ENCODE measurements at regions not wholly inside any gene's neighbourhood (a gene's known extent, or its start where the extent isn't known, plus 50 kb on each side); places are given as distances from the start of the nearest gene placed in this dataset.

DNA sequence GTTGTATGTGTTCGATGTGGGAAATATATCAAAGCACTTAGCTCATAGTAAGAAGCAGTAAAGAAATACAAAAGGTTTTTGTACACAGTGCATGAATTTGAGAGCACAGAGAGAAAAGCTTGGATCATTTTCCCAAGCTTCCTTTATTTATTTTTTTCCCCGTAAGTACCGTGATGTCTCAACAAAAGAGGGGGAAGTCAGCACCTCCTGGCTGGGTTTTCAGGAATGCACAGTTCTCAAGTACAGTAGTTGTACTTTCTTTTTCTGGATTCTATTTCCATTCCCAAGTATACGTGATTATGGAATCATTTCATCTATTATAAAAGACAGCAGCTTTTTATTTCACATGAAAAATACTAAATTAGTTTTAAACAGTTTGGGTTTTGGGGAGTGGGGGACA is 171.5 kb upstream of the EDNRA start:
- Histone ChIP-seq H3K4me1 (no peaks in the 10 kb centered on the region), H3K36me3 (no peaks in the 10 kb centered on the region), H3K27ac (no peak overlapping the region), H3K9me3 (no peaks in the 10 kb centered on the region), H3K4me3 (no peak overlapping the region), H3K27me3 (no peaks in the 10 kb centered on the region)
- 65 to 80% methylated on average over 4 of the region's 4 CpGs for WGBS, 2 donors
- intact Hi-C loops (cut with DNase I): no loop called here
- TF ChIP-seq, protein P1, sequence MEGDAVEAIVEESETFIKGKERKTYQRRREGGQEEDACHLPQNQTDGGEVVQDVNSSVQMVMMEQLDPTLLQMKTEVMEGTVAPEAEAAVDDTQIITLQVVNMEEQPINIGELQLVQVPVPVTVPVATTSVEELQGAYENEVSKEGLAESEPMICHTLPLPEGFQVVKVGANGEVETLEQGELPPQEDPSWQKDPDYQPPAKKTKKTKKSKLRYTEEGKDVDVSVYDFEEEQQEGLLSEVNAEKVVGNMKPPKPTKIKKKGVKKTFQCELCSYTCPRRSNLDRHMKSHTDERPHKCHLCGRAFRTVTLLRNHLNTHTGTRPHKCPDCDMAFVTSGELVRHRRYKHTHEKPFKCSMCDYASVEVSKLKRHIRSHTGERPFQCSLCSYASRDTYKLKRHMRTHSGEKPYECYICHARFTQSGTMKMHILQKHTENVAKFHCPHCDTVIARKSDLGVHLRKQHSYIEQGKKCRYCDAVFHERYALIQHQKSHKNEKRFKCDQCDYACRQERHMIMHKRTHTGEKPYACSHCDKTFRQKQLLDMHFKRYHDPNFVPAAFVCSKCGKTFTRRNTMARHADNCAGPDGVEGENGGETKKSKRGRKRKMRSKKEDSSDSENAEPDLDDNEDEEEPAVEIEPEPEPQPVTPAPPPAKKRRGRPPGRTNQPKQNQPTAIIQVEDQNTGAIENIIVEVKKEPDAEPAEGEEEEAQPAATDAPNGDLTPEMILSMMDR (IDR thresholded peaks at IDR 0.05): no peak
- TF ChIP-seq POLR2AphosphoS5 (IDR thresholded peaks at IDR 0.05) (no peak), POLR2A (IDR thresholded peaks at IDR 0.05) (no peak), EP300 (IDR thresholded peaks at IDR 0.05) (no peak)
- DNase-seq: no peak

DNA sequence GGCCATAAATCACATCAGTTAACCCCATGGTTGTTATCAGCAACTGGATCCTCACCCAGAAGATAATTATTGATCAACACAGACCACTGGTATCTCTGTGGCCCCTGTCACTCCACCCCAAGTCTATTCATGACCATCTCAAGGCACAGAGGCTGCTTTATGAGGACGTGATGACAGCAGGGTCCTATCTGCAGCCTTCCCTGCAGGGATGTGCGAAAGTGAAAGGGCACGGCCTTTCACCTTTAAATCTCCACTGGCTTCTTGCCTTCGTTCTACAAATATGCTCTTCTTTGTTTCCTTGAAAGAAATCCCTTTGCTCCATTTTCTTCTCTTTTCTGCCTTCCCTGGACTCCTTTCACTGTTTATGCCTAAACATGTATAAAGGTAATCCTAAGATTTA is 170.6 kb upstream of the EDNRA start:
- Histone ChIP-seq H3K4me1 (no peaks in the 10 kb centered on the region), H3K9me3 (no peaks in the 10 kb centered on the region), H3K4me3 (no peak overlapping the region), H3K27me3 (no peaks in the 10 kb centered on the region), H3K36me3 (no peaks in the 10 kb centered on the region), H3K27ac (no peak overlapping the region)
- TF ChIP-seq EP300 (IDR thresholded peaks at IDR 0.05) (no peak), POLR2A (IDR thresholded peaks at IDR 0.05) (no peak), POLR2AphosphoS5 (IDR thresholded peaks at IDR 0.05) (no peak)
- TF ChIP-seq, protein P1 (IDR thresholded peaks at IDR 0.05): no peak
- no peak for DNase-seq
- WGBS, 2 donors: 85 to 91% methylated on average over 4 of the region's 4 CpGs
- intact Hi-C loops (cut with DNase I): no loop called here

DNA sequence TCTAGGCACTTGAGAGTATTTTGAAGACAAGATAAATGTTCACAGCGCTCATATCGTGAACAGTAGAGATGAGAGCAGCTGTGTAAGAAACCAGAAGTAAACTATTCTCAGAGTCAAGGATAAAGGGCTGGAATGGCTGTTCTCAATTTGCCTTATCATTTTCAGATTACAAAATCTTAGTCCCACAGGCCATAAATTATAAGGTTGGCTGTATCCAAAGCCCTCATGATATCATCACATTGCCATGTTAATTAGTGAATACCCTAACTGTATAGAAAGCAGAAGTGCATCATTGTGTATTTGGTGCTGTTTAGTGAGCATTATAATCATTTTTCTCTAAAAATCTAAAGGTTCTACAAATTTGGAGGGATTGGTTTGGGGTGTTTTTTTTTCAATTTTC is 168.9 kb upstream of the EDNRA start:
- H3K27ac ChIP-seq: no peak overlapping the region
- no peak for TF ChIP-seq EP300 (IDR thresholded peaks at IDR 0.05)
- TF ChIP-seq POLR2A (IDR thresholded peaks at IDR 0.05): no peak
- TF ChIP-seq POLR2AphosphoS5 (IDR thresholded peaks at IDR 0.05): no peak
- TF ChIP-seq, protein P1 (IDR thresholded peaks at IDR 0.05): no peak
- intact Hi-C loops (cut with DNase I): no loop called here
- no peak for DNase-seq
- 93 to 95% methylated on average over 2 of the region's 2 CpGs for WGBS, 2 donors
- no peaks in the 10 kb centered on the region for H3K36me3 ChIP-seq
- no peak overlapping the region for H3K4me3 ChIP-seq
- H3K27me3 ChIP-seq: no peaks in the 10 kb centered on the region
- no peaks in the 10 kb centered on the region for H3K9me3 ChIP-seq
- no peaks in the 10 kb centered on the region for H3K4me1 ChIP-seq

DNA sequence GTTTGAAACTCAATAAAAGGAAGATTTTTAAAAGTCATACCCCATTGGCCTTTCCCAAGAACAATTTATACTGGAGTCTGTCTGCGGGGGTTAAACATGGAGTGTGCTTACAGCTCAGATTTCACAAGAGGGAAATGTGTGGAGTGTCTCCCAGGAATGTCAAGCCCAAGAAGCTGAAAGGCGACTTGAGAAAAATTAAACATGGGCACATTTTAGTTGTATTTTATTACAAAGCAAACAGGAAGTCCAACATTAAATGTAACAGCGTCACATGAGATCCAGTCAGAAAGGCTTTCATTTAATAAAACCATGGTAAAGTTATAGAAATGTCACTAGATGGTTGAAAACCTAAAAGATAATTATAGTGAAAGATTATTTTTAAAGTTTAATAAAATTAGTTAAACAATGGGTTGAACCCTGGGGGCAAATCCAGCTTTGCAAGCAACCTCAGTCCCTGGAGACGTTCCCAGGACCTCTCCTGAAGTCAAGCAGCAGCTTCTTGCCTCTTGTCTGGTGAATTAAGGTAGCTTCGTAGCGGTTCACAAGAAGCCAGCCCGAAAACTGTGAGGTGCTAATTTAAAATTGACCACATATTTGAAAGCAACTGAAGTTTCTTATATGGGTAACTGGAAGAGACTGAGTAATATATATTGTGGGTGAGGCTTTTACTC is 168.4 kb upstream of the EDNRA start:
- Histone ChIP-seq H3K4me1 (no peaks in the 10 kb centered on the region), H3K4me3 (no peak overlapping the region), H3K36me3 (no peaks in the 10 kb centered on the region), H3K9me3 (no peaks in the 10 kb centered on the region), H3K27ac (no peak overlapping the region), H3K27me3 (no peaks in the 10 kb centered on the region)
- 67 to 74% methylated on average over 7 of the region's 7 CpGs for WGBS, 2 donors
- TF ChIP-seq POLR2AphosphoS5 (IDR thresholded peaks at IDR 0.05): no peak
- no peak for TF ChIP-seq POLR2A (IDR thresholded peaks at IDR 0.05)
- TF ChIP-seq, protein P1 (IDR thresholded peaks at IDR 0.05): no peak
- TF ChIP-seq EP300 (IDR thresholded peaks at IDR 0.05): no peak
- no peak for DNase-seq
- intact Hi-C loops (cut with DNase I): no loop called here

DNA sequence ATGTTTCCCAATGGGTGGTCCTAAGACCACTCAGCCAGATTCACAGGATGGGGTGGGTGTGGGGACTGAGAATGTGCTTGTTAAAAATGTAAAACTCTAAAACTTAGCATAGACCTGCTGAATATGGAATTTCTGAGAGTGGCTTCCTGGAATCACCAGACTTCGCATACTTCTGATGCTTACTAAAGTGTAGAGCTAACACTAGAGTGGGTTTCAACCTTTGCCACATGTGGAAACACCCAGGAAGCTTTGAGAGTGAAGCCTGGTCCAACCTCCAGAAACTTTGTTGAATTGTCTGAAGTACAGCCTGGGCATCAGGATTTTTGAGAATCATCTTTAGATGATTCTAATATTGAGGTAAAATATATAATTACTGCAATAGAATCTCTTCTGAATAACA is 167.8 kb upstream of the EDNRA start:
- 93 to 99% methylated on average over 1 of the region's 1 CpG for WGBS, 2 donors
- intact Hi-C loops (cut with DNase I): no loop called here
- H3K36me3 ChIP-seq: no peaks in the 10 kb centered on the region
- no peaks in the 10 kb centered on the region for H3K9me3 ChIP-seq
- H3K4me3 ChIP-seq: no peak overlapping the region
- TF ChIP-seq POLR2AphosphoS5 (IDR thresholded peaks at IDR 0.05): no peak
- TF ChIP-seq, protein P1 (IDR thresholded peaks at IDR 0.05): no peak
- no peak for TF ChIP-seq POLR2A (IDR thresholded peaks at IDR 0.05)
- no peak for TF ChIP-seq EP300 (IDR thresholded peaks at IDR 0.05)
- H3K4me1 ChIP-seq: no peaks in the 10 kb centered on the region
- no peak overlapping the region for H3K27ac ChIP-seq
- DNase-seq: no peak
- no peaks in the 10 kb centered on the region for H3K27me3 ChIP-seq
